ENCODE measurements at regions not wholly inside any gene's neighbourhood (a gene's known extent, or its start where the extent isn't known, plus 50 kb on each side); places are given as distances from the start of the nearest gene placed in this dataset.

- no peaks in the 10 kb centered on the region for H3K9me2 ChIP-seq (ENCODE audit: low read depth, low read length)
- no peak for TF ChIP-seq EZH2 (IDR thresholded peaks at IDR 0.05; ENCODE audit: borderline replicate concordance, low read length)
- no peak for TF ChIP-seq CTCF (IDR thresholded peaks at IDR 0.05; ENCODE audit: low read length)
- no peaks in the 10 kb centered on the region for H4K20me1 ChIP-seq (ENCODE audit: insufficient read depth, low read length)
- no peaks in the 10 kb centered on the region for H3K9me3 ChIP-seq (ENCODE audit: low read length)
- H3F3A ChIP-seq (ENCODE audit: insufficient read depth, low read length) = no peaks in the 10 kb centered on the region
- no peak overlapping the region for H3K9ac ChIP-seq (ENCODE audit: low read length)
- no peaks in the 10 kb centered on the region for H3K27me3 ChIP-seq (ENCODE audit: insufficient read depth, low read length)
- H3K27ac ChIP-seq (ENCODE audit: low read depth, low read length, poor library complexity, severe bottlenecking) = no peak overlapping the region
- H3K4me3 ChIP-seq (ENCODE audit: low read depth, low read length, poor library complexity, severe bottlenecking) = no peak overlapping the region
- no peak overlapping the region for H3K4me2 ChIP-seq (ENCODE audit: low read length)
- no peaks in the 10 kb centered on the region for H3K79me2 ChIP-seq (ENCODE audit: insufficient read depth, low read length)
- H3K36me3 ChIP-seq (ENCODE audit: insufficient read depth, low read length) = no peaks in the 10 kb centered on the region
- H2AFZ ChIP-seq (ENCODE audit: low read length) = no peak overlapping the region
- no peaks in the 10 kb centered on the region for H3K4me1 ChIP-seq (ENCODE audit: insufficient read depth, low read length, severe bottlenecking)
These were observed 433.6 kb downstream of the PMP22 start for GRCh38 chr17:14831491-14831890.

GRCh38 chr17:14827396-14827919, 437.7 kb downstream of the PMP22 start:
- TF ChIP-seq CTCF (IDR thresholded peaks at IDR 0.05; ENCODE audit: low read length) (no peak), EZH2 (IDR thresholded peaks at IDR 0.05; ENCODE audit: borderline replicate concordance, low read length) (no peak)
- Histone ChIP-seq H3K4me2 (ENCODE audit: low read length) (no peak overlapping the region), H4K20me1 (ENCODE audit: insufficient read depth, low read length) (no peaks in the 10 kb centered on the region), H3K4me1 (ENCODE audit: insufficient read depth, low read length, severe bottlenecking) (no peaks in the 10 kb centered on the region), H3K9me2 (ENCODE audit: low read depth, low read length) (no peaks in the 10 kb centered on the region), H3K36me3 (ENCODE audit: insufficient read depth, low read length) (no peaks in the 10 kb centered on the region), H3K9ac (ENCODE audit: low read length) (no peak overlapping the region), H2AFZ (ENCODE audit: low read length) (no peak overlapping the region), H3K27ac (ENCODE audit: low read depth, low read length, poor library complexity, severe bottlenecking) (no peak overlapping the region), H3K27me3 (ENCODE audit: insufficient read depth, low read length) (no peaks in the 10 kb centered on the region), H3K9me3 (ENCODE audit: low read length) (no peaks in the 10 kb centered on the region), H3K79me2 (ENCODE audit: insufficient read depth, low read length) (no peaks in the 10 kb centered on the region), H3K4me3 (ENCODE audit: low read depth, low read length, poor library complexity, severe bottlenecking) (no peak overlapping the region), H3F3A (ENCODE audit: insufficient read depth, low read length) (no peaks in the 10 kb centered on the region)

- no peak overlapping the region for H3K4me2 ChIP-seq (ENCODE audit: low read length)
- TF ChIP-seq CTCF (IDR thresholded peaks at IDR 0.05; ENCODE audit: low read length) = no peak
- no peaks in the 10 kb centered on the region for H3K36me3 ChIP-seq (ENCODE audit: insufficient read depth, low read length)
- no peak overlapping the region for H3K27ac ChIP-seq (ENCODE audit: low read depth, low read length, poor library complexity, severe bottlenecking)
- no peak overlapping the region for H3K4me3 ChIP-seq (ENCODE audit: low read depth, low read length, poor library complexity, severe bottlenecking)
- no peaks in the 10 kb centered on the region for H3K79me2 ChIP-seq (ENCODE audit: insufficient read depth, low read length)
- H4K20me1 ChIP-seq (ENCODE audit: insufficient read depth, low read length) = no peaks in the 10 kb centered on the region
- H3F3A ChIP-seq (ENCODE audit: insufficient read depth, low read length) = no peaks in the 10 kb centered on the region
- H3K4me1 ChIP-seq (ENCODE audit: insufficient read depth, low read length, severe bottlenecking) = no peaks in the 10 kb centered on the region
- no peaks in the 10 kb centered on the region for H3K27me3 ChIP-seq (ENCODE audit: insufficient read depth, low read length)
- H3K9ac ChIP-seq (ENCODE audit: low read length) = no peak overlapping the region
- no peaks in the 10 kb centered on the region for H3K9me3 ChIP-seq (ENCODE audit: low read length)
- no peak overlapping the region for H2AFZ ChIP-seq (ENCODE audit: low read length)
- H3K9me2 ChIP-seq (ENCODE audit: low read depth, low read length) = no peaks in the 10 kb centered on the region
These were observed 438.8 kb downstream of the PMP22 start for GRCh38 chr17:14826358-14826757.
